PC-3 (cell line): ENCODE measurements at regions not wholly inside any gene's neighbourhood (a gene's known extent, or its start where the extent isn't known, plus 50 kb on each side); places are given as distances from the start of the nearest gene placed in this dataset.

Experiments
- ATAC-seq: fragments of 200-7000 bp; cut with Tn5 transposase; 2 replicates; pipeline ENCODE4 v1.9.1; 2020; ENCODE audit warnings: mild to moderate bottlenecking, moderate library complexity
- BruUV-seq: library from RNA; stranded (reverse); fragments of 400-500 nt; replicated peaks from 2 replicates; lab custom pipeline; 2021; lab: Mats Ljungman, UMichigan
- CTCF ChIA-PET: fragments of 300-600 bp; sonication (Branson Sonifier 250); formaldehyde crosslinking; loops from one replicate; lab custom pipeline; 2022; ENCODE audit warnings: antibody characterized with exemption; lab: Charles Lee
- POLR2A ChIA-PET: fragments of 300-600 bp; sonication (Branson Sonifier 250); formaldehyde crosslinking; loops from one replicate; lab custom pipeline; 2022; ENCODE audit warnings: antibody characterized with exemption; ENCODE audit not compliant: unreplicated experiment; lab: Charles Lee
- DNase-seq: peaks from one replicate; pipeline ENCODE4 v3.0.0-alpha.2; 2015
- H2AFZ ChIP-seq: fragments of 300-600 bp; sonication (generic); 2 replicates; pipeline ENCODE4 v1.6.0; 2016; ENCODE audit warnings: antibody characterized with exemption, low read length
- H3F3A ChIP-seq: fragments of 300-600 bp; sonication (generic); one replicate; pipeline ENCODE4 v1.6.0; 2017; ENCODE audit warnings: antibody characterized with exemption, low read length, control low read depth, mild to moderate bottlenecking; ENCODE audit not compliant: unreplicated experiment
- H3K27ac ChIP-seq: fragments of 300-600 bp; sonication (generic); 2 replicates; pipeline ENCODE4 v1.5.1; 2016; ENCODE audit warnings: mild to moderate bottlenecking, low read length
- H3K27me3 ChIP-seq: fragments of 300-600 bp; sonication (generic); 2 replicates; pipeline ENCODE4 v1.6.1; 2016; ENCODE audit warnings: low read length, mixed read lengths
- H3K36me3 ChIP-seq: fragments of 300-600 bp; sonication (generic); 2 replicates; pipeline ENCODE4 v1.6.1; 2016; ENCODE audit warnings: low read depth, mixed run types, low read length, mixed read lengths
- H3K4me1 ChIP-seq: fragments of 300-600 bp; sonication (generic); 2 replicates; pipeline ENCODE4 v1.5.1; 2016; ENCODE audit warnings: low read length; ENCODE audit not compliant: insufficient read depth
- H3K4me2 ChIP-seq: fragments of 300-600 bp; sonication (generic); 2 replicates; pipeline ENCODE4 v1.6.0; 2016; ENCODE audit warnings: low read length
- H3K4me3 ChIP-seq: fragments of 300-600 bp; sonication (generic); 2 replicates; pipeline ENCODE4 v1.5.1; 2016; ENCODE audit warnings: mild to moderate bottlenecking, low read length, mixed read lengths
- H3K79me2 ChIP-seq: fragments of 300-600 bp; sonication (generic); 2 replicates; pipeline ENCODE4 v1.6.1; 2017; ENCODE audit warnings: low read length, mixed read lengths
- H3K9ac ChIP-seq: fragments of 300-600 bp; sonication (generic); 2 replicates; pipeline ENCODE4 v1.6.0; 2016; ENCODE audit warnings: mild to moderate bottlenecking, low read length
- H3K9me2 ChIP-seq: fragments of 300-600 bp; sonication (generic); replicated peaks from 2 replicates; pipeline ENCODE4 v1.6.1; 2016; ENCODE audit warnings: mixed run types, low read length, mixed read lengths
- H3K9me3 ChIP-seq: fragments of 300-600 bp; sonication (generic); 2 replicates; pipeline ENCODE4 v1.6.1; 2016; ENCODE audit warnings: low read length, mixed read lengths
- H4K20me1 ChIP-seq: fragments of 300-600 bp; sonication (generic); 2 replicates; pipeline ENCODE4 v1.6.1; 2016; ENCODE audit warnings: low read length, mixed read lengths
- CTCF ChIP-seq: fragments of 300-600 bp; sonication (generic); conservative IDR thresholded peaks from 2 replicates; pipeline ENCODE4 v1.5.1; 2017; ENCODE audit warnings: antibody characterized with exemption, low read depth, mild to moderate bottlenecking, low read length
- EZH2 ChIP-seq: fragments of 300-600 bp; sonication (generic); IDR thresholded peaks from one replicate; pipeline ENCODE4 v1.6.1; 2017; ENCODE audit warnings: antibody characterized with exemption, mild to moderate bottlenecking, low read length; ENCODE audit not compliant: unreplicated experiment
- EZH2phosphoT487 ChIP-seq: fragments of 300-600 bp; sonication (generic); IDR thresholded peaks from 2 replicates; pipeline ENCODE4 v1.6.1; 2018; ENCODE audit warnings: mild to moderate bottlenecking, antibody characterized with exemption, low read length, borderline replicate concordance
- intact Hi-C: fragments of 100-400 bp; cut with micrococcal nuclease; formaldehyde crosslinking; loops from 2 replicates; pipeline ENCODE4 v1.9.0; 2023

- ATAC-seq: no peak
- POLR2A ChIA-PET: no interaction called here
- Histone ChIP-seq H4K20me1 (no peaks in the 10 kb centered on the region), H3K9me2 (no peaks in the 10 kb centered on the region), H3K4me3 (no peak overlapping the region), H3K27ac (no peak overlapping the region), H3K79me2 (no peaks in the 10 kb centered on the region), H3K9ac (no peak overlapping the region), H3K9me3 (no peaks in the 10 kb centered on the region), H3F3A (no peaks in the 10 kb centered on the region), H3K4me1 (no peaks in the 10 kb centered on the region), H3K4me2 (no peak overlapping the region), H3K27me3 (no peaks in the 10 kb centered on the region), H2AFZ (no peak overlapping the region), H3K36me3 (no peaks in the 10 kb centered on the region)
- BruUV-seq: no TSS peak
- DNase-seq: no peak
- intact Hi-C loops: no loop called here
- CTCF ChIA-PET: no interaction called here
- no peak for TF ChIP-seq CTCF
- TF ChIP-seq EZH2phosphoT487: no peak
- TF ChIP-seq EZH2: no peak
These were observed 573.5 kb downstream of the CCSER2 start for GRCh38 chr10:84901885-84902284.

GRCh38 chr10:84902553-84902952 is 574.2 kb downstream of the CCSER2 start:
- H3K4me1 ChIP-seq: no peaks in the 10 kb centered on the region
- H3K27me3 ChIP-seq: no peaks in the 10 kb centered on the region
- ChIA-PET CTCF (no interaction called here), POLR2A (no interaction called here)
- ATAC-seq: no peak
- BruUV-seq: no TSS peak
- H3F3A ChIP-seq: no peaks in the 10 kb centered on the region
- no peak for DNase-seq
- H3K27ac ChIP-seq: no peak overlapping the region
- H3K4me3 ChIP-seq: no peak overlapping the region
- no peak overlapping the region for H3K4me2 ChIP-seq
- no peak overlapping the region for H3K9ac ChIP-seq
- H3K9me3 ChIP-seq: no peaks in the 10 kb centered on the region
- H3K9me2 ChIP-seq: no peaks in the 10 kb centered on the region
- intact Hi-C loops: no loop called here
- no peaks in the 10 kb centered on the region for H3K79me2 ChIP-seq
- no peak overlapping the region for H2AFZ ChIP-seq
- H3K36me3 ChIP-seq: no peaks in the 10 kb centered on the region
- no peaks in the 10 kb centered on the region for H4K20me1 ChIP-seq
- no peak for TF ChIP-seq EZH2phosphoT487

- Histone ChIP-seq H3K79me2 (no peaks in the 10 kb centered on the region), H3K4me2 (no peak overlapping the region), H3K9me3 (no peaks in the 10 kb centered on the region), H4K20me1 (no peaks in the 10 kb centered on the region), H3K9me2 (no peaks in the 10 kb centered on the region), H3K4me1 (no peaks in the 10 kb centered on the region), H3K4me3 (no peak overlapping the region), H3F3A (no peaks in the 10 kb centered on the region), H3K27ac (no peak overlapping the region), H3K9ac (no peak overlapping the region), H2AFZ (no peak overlapping the region), H3K36me3 (no peaks in the 10 kb centered on the region), H3K27me3 (no peaks in the 10 kb centered on the region)
- BruUV-seq: no TSS peak
- intact Hi-C loops: no loop called here
- ChIA-PET CTCF (no interaction called here), POLR2A (no interaction called here)
- no peak for DNase-seq
- ATAC-seq: no peak
- TF ChIP-seq CTCF (no peak), EZH2 (no peak), EZH2phosphoT487 (no peak)
These were observed 574.9 kb downstream of the CCSER2 start for GRCh38 chr10:84903320-84903719.
